Stomach (tissue), 4 donors: ENCODE measurements at regions not wholly inside any gene's neighbourhood (a gene's known extent, or its start where the extent isn't known, plus 50 kb on each side); places are given as distances from the start of the nearest gene placed in this dataset.

Source experiments
- CTCF ChIP-seq, 7 experiments: fragments of 450-650 bp in 4 of 7; fragments of 200-600 bp in 3 of 7; sonication (generic) in 3 of 7; IDR thresholded peaks; one replicate each; pipeline ENCODE4 v1.5.1; 2016 to 2019; ENCODE audit warnings: antibody characterized with exemption in 7 of 7, control low read depth in 2 of 7, mild to moderate bottlenecking in 1 of 7
- POLR2A ChIP-seq, 4 donors: fragments of 450-650 bp; IDR thresholded peaks; one replicate each; pipeline ENCODE4 v1.6.1; 2016; ENCODE audit warnings: antibody characterized with exemption in 4 of 4, control low read depth in 2 of 4, mild to moderate bottlenecking in 1 of 4, moderate library complexity in 1 of 4

- TF ChIP-seq CTCF (IDR thresholded peaks at IDR 0.05) (no peak), POLR2A (IDR thresholded peaks at IDR 0.05) (no peak)
Observed at GRCh38 chr14:48193893-48194292, 518.5 kb upstream of the MDGA2 start.
